Neural cell (in vitro differentiated cells): ENCODE measurements at regions not wholly inside any gene's neighbourhood (a gene's known extent, or its start where the extent isn't known, plus 50 kb on each side); places are given as distances from the start of the nearest gene placed in this dataset.
"Not testable (repeated sequence)": the region's sequence is repeated elsewhere in the genome, so short reads cannot be mapped to it uniquely, and the experiment has no call there.

Experiments
- H2AFZ ChIP-seq: fragments of 200-600, 300-800 bp; sonication (generic), shearing (Covaris generic); 2 replicates; pipeline ENCODE4 v1.6.0; 2014; ENCODE audit warnings: low read depth, mild to moderate bottlenecking, antibody characterized with exemption, low read length, moderate library complexity
- H3F3A ChIP-seq: fragments of 200-600 bp; shearing (Covaris generic); 2 replicates; pipeline ENCODE4 v1.6.1; 2016; ENCODE audit warnings: mild to moderate bottlenecking, moderate library complexity, mixed read lengths, antibody characterized with exemption, low read length; ENCODE audit not compliant: insufficient read depth, poor library complexity, severe bottlenecking
- H3K27ac ChIP-seq: fragments of 200-600, 300-800 bp; sonication (generic), shearing (Covaris generic); 2 replicates; pipeline ENCODE4 v1.5.1; 2014; ENCODE audit warnings: mild to moderate bottlenecking, low read length, moderate library complexity
- H3K27me3 ChIP-seq: fragments of 300-800, 200-600 bp; sonication (generic), shearing (Covaris generic); 2 replicates; pipeline ENCODE4 v1.6.0; 2014; ENCODE audit warnings: mild to moderate bottlenecking, low read depth, low read length, moderate library complexity; ENCODE audit not compliant: insufficient read depth
- H3K36me3 ChIP-seq: fragments of 300-800, 200-600 bp; sonication (generic), shearing (Covaris generic); 2 replicates; pipeline ENCODE4 v1.5.1; 2014; ENCODE audit warnings: mild to moderate bottlenecking, antibody characterized with exemption, low read length, moderate library complexity; ENCODE audit not compliant: insufficient read depth
- H3K4me2 ChIP-seq: fragments of 300-800, 200-600 bp; sonication (generic), shearing (Covaris generic); 2 replicates; pipeline ENCODE4 v1.6.0; 2014; ENCODE audit warnings: mild to moderate bottlenecking, low read length
- H3K4me3 ChIP-seq: fragments of 300-800, 200-600 bp; sonication (generic), shearing (Covaris generic); 2 replicates; pipeline ENCODE4 v1.5.1; 2014; ENCODE audit warnings: mild to moderate bottlenecking, low read length, moderate library complexity
- H3K79me2 ChIP-seq: fragments of 200-600 bp; shearing (Covaris generic); replicated peaks from 2 replicates; pipeline ENCODE4 v1.6.0; 2014; ENCODE audit warnings: mild to moderate bottlenecking, low read length, moderate library complexity; ENCODE audit not compliant: insufficient read depth
- H3K9ac ChIP-seq: fragments of 300-800, 200-600 bp; sonication (generic), shearing (Covaris generic); 2 replicates; pipeline ENCODE4 v1.6.1; 2016; ENCODE audit warnings: mild to moderate bottlenecking, low read length, mixed read lengths
- H3K9me2 ChIP-seq: fragments of 200-600 bp; shearing (Covaris generic); 2 replicates; pipeline ENCODE4 v1.6.1; 2016; ENCODE audit warnings: mild to moderate bottlenecking, low read length, mixed read lengths; ENCODE audit not compliant: insufficient read depth
- H3K9me3 ChIP-seq: fragments of 200-600, 300-800 bp; sonication (generic), shearing (Covaris generic); 2 replicates; pipeline ENCODE4 v1.6.1; 2016; ENCODE audit warnings: mild to moderate bottlenecking, mixed run types, low read length, moderate library complexity, mixed read lengths
- H4K20me1 ChIP-seq: fragments of 200-600 bp; shearing (Covaris generic); 2 replicates; pipeline ENCODE4 v1.6.1; 2016; ENCODE audit warnings: mild to moderate bottlenecking, mixed run types; ENCODE audit not compliant: insufficient read depth
- EP300 ChIP-seq: fragments of 450-650 bp; conservative IDR thresholded peaks from 2 replicates; pipeline ENCODE4 v1.6.1; 2014; ENCODE audit warnings: antibody characterized with exemption, mild to moderate bottlenecking, moderate library complexity; ENCODE audit not compliant: poor library complexity, severe bottlenecking
- EZH2 ChIP-seq: fragments of 200-600, 300-800 bp; shearing (Covaris generic), sonication (generic); IDR thresholded peaks from 2 replicates; pipeline ENCODE4 v1.6.1; 2014; ENCODE audit warnings: antibody characterized with exemption, low read length, borderline replicate concordance, mild to moderate bottlenecking; ENCODE audit not compliant: insufficient read depth, poor library complexity, severe bottlenecking
- MXI1 ChIP-seq: fragments of 450-650 bp; conservative IDR thresholded peaks from 2 replicates; pipeline ENCODE4 v1.6.1; 2014; ENCODE audit warnings: antibody characterized with exemption, mild to moderate bottlenecking; ENCODE audit not compliant: poor library complexity, severe bottlenecking
- POLR2AphosphoS5 ChIP-seq: IDR thresholded peaks from 2 replicates; pipeline ENCODE4 v1.6.1; 2012
- RAD21 ChIP-seq: fragments of 450-650 bp; conservative IDR thresholded peaks from 2 replicates; pipeline ENCODE4 v1.6.1; 2014; ENCODE audit warnings: antibody characterized with exemption, mild to moderate bottlenecking, moderate library complexity
- SMC3 ChIP-seq: fragments of 450-650 bp; conservative IDR thresholded peaks from 2 replicates; pipeline ENCODE4 v1.6.1; 2014; ENCODE audit warnings: antibody characterized with exemption, mild to moderate bottlenecking, moderate library complexity; ENCODE audit not compliant: poor library complexity
- TAF1 ChIP-seq: IDR thresholded peaks from 2 replicates; pipeline ENCODE4 v1.6.1; 2012; ENCODE audit warnings: low read depth
- TF ChIP-seq, protein P1 (sequence below): fragments of 450-650 bp; IDR thresholded peaks from 2 replicates; pipeline ENCODE4 v1.5.1; 2014; ENCODE audit warnings: antibody characterized with exemption, mild to moderate bottlenecking, moderate library complexity; ENCODE audit not compliant: poor library complexity, severe bottlenecking
- TF ChIP-seq, protein P2 (sequence below): IDR thresholded peaks from 2 replicates; pipeline ENCODE4 v1.6.1; 2012; ENCODE audit warnings: borderline replicate concordance

- no peaks in the 10 kb centered on the region for H3K79me2 ChIP-seq
- no peak for TF ChIP-seq MXI1
- TF ChIP-seq TAF1: no peak
- no peak for TF ChIP-seq SMC3
- TF ChIP-seq, protein P1, sequence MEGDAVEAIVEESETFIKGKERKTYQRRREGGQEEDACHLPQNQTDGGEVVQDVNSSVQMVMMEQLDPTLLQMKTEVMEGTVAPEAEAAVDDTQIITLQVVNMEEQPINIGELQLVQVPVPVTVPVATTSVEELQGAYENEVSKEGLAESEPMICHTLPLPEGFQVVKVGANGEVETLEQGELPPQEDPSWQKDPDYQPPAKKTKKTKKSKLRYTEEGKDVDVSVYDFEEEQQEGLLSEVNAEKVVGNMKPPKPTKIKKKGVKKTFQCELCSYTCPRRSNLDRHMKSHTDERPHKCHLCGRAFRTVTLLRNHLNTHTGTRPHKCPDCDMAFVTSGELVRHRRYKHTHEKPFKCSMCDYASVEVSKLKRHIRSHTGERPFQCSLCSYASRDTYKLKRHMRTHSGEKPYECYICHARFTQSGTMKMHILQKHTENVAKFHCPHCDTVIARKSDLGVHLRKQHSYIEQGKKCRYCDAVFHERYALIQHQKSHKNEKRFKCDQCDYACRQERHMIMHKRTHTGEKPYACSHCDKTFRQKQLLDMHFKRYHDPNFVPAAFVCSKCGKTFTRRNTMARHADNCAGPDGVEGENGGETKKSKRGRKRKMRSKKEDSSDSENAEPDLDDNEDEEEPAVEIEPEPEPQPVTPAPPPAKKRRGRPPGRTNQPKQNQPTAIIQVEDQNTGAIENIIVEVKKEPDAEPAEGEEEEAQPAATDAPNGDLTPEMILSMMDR: no peak
- TF ChIP-seq RAD21: no peak
- TF ChIP-seq, protein P2, sequence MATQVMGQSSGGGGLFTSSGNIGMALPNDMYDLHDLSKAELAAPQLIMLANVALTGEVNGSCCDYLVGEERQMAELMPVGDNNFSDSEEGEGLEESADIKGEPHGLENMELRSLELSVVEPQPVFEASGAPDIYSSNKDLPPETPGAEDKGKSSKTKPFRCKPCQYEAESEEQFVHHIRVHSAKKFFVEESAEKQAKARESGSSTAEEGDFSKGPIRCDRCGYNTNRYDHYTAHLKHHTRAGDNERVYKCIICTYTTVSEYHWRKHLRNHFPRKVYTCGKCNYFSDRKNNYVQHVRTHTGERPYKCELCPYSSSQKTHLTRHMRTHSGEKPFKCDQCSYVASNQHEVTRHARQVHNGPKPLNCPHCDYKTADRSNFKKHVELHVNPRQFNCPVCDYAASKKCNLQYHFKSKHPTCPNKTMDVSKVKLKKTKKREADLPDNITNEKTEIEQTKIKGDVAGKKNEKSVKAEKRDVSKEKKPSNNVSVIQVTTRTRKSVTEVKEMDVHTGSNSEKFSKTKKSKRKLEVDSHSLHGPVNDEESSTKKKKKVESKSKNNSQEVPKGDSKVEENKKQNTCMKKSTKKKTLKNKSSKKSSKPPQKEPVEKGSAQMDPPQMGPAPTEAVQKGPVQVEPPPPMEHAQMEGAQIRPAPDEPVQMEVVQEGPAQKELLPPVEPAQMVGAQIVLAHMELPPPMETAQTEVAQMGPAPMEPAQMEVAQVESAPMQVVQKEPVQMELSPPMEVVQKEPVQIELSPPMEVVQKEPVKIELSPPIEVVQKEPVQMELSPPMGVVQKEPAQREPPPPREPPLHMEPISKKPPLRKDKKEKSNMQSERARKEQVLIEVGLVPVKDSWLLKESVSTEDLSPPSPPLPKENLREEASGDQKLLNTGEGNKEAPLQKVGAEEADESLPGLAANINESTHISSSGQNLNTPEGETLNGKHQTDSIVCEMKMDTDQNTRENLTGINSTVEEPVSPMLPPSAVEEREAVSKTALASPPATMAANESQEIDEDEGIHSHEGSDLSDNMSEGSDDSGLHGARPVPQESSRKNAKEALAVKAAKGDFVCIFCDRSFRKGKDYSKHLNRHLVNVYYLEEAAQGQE: no peak
- no peak for TF ChIP-seq EZH2
- H3K9ac ChIP-seq: no peak overlapping the region
- H3K9me2 ChIP-seq: no peaks in the 10 kb centered on the region
- H3K27me3 ChIP-seq: no peaks in the 10 kb centered on the region
- no peak overlapping the region for H2AFZ ChIP-seq
- H3K36me3 ChIP-seq: no peaks in the 10 kb centered on the region
- H3K27ac ChIP-seq: no peak overlapping the region
- no peak overlapping the region for H3K4me2 ChIP-seq
- no peaks in the 10 kb centered on the region for H4K20me1 ChIP-seq
- no peak overlapping the region for H3K4me3 ChIP-seq
- H3F3A ChIP-seq: no peaks in the 10 kb centered on the region
- no peaks in the 10 kb centered on the region for H3K9me3 ChIP-seq
These were observed 206.4 kb upstream of the FERD3L start for GRCh38 chr7:19351341-19352304.

GRCh38 chr7:19339512-19339911, 194.3 kb upstream of the FERD3L start:
- Histone ChIP-seq H2AFZ (no peak overlapping the region), H3K4me2 (no peak overlapping the region), H3F3A (no peaks in the 10 kb centered on the region), H3K27ac (no peak overlapping the region), H3K36me3 (no peaks in the 10 kb centered on the region), H4K20me1 (no peaks in the 10 kb centered on the region), H3K9me3 (no peaks in the 10 kb centered on the region), H3K79me2 (no peaks in the 10 kb centered on the region), H3K9me2 (no peaks in the 10 kb centered on the region), H3K9ac (no peak overlapping the region), H3K27me3 (no peaks in the 10 kb centered on the region), H3K4me3 (no peak overlapping the region)
- TF ChIP-seq EP300 (no peak), MXI1 (no peak), RAD21 (no peak), EZH2 (no peak), TAF1 (no peak), SMC3 (no peak), POLR2AphosphoS5 (no peak)
- TF ChIP-seq, protein P2: no peak
- TF ChIP-seq, protein P1: no peak

GRCh38 chr7:19338512-19338911, 193.3 kb upstream of the FERD3L start:
- not testable (repeated sequence) for H3F3A ChIP-seq

More at GRCh38 chr7:19338512-19338911, 193.3 kb upstream of the FERD3L start:
- H3K27ac ChIP-seq, H3K9ac ChIP-seq, H3K4me3 ChIP-seq, H3K9me2 ChIP-seq, H3K27me3 ChIP-seq, H3K4me2 ChIP-seq, H2AFZ ChIP-seq, H3K79me2 ChIP-seq, H3K9me3 ChIP-seq, H4K20me1 ChIP-seq, H3K36me3 ChIP-seq: not testable (repeated sequence)
